Neuronal stem cell (in vitro differentiated cells): ENCODE measurements at regions not wholly inside any gene's neighbourhood (a gene's known extent, or its start where the extent isn't known, plus 50 kb on each side); places are given as distances from the start of the nearest gene placed in this dataset.

Experiments
- DNase-seq: peaks from one replicate; pipeline ENCODE4 v3.0.0-alpha.2; 2013; ENCODE audit warnings: low spot score
- H2AFZ ChIP-seq: one replicate; pipeline ENCODE4 v1.6.1; 2013; ENCODE audit warnings: mild to moderate bottlenecking, low read length, inconsistent platforms
- H2AK5ac ChIP-seq: 2 replicates; pipeline ENCODE4 v1.6.1; 2013; ENCODE audit warnings: low read depth, mild to moderate bottlenecking, inconsistent platforms, low read length, moderate library complexity, mixed read lengths
- H2BK120ac ChIP-seq: 2 replicates; pipeline ENCODE4 v1.6.1; 2013; ENCODE audit warnings: low read depth, mild to moderate bottlenecking, inconsistent platforms, low read length, moderate library complexity, mixed read lengths
- H2BK12ac ChIP-seq: one replicate; pipeline ENCODE4 v1.6.1; 2013; ENCODE audit warnings: low read length, inconsistent platforms
- H2BK15ac ChIP-seq: 2 replicates; pipeline ENCODE4 v1.6.1; 2013; ENCODE audit warnings: mild to moderate bottlenecking, low read length, inconsistent platforms, mixed read lengths
- H2BK5ac ChIP-seq: one replicate; pipeline ENCODE4 v1.6.1; 2013; ENCODE audit warnings: inconsistent platforms, mild to moderate bottlenecking, low read length, moderate library complexity
- H3K14ac ChIP-seq: one replicate; pipeline ENCODE4 v1.6.1; 2013; ENCODE audit warnings: low read length, inconsistent platforms
- H3K18ac ChIP-seq: 2 replicates; pipeline ENCODE4 v1.6.1; 2013; ENCODE audit warnings: low read length, inconsistent platforms
- H3K23ac ChIP-seq: 2 replicates; pipeline ENCODE4 v1.6.1; 2013; ENCODE audit warnings: low read depth, mild to moderate bottlenecking, mixed read lengths, low read length, inconsistent platforms; ENCODE audit not compliant: poor library complexity
- H3K27ac ChIP-seq: replicated peaks from 3 replicates; pipeline ENCODE4 v1.5.1; 2013; ENCODE audit warnings: low read length, inconsistent platforms
- H3K27me3 ChIP-seq, 3 experiments: 2 replicates each; pipeline ENCODE4 v1.6.1; 2013; ENCODE audit warnings: low read length in 3 of 3, mild to moderate bottlenecking in 2 of 3, inconsistent platforms in 1 of 3, low read depth in 1 of 3, mixed read lengths in 1 of 3, moderate library complexity in 1 of 3; ENCODE audit not compliant: control insufficient read depth in 3 of 3, insufficient read depth in 3 of 3
- H3K36me3 ChIP-seq, 2 donors: replicated peaks in 1 of 2; 2 replicates each; pipeline ENCODE4 v1.6.1; 2013; ENCODE audit warnings: low read length in 2 of 2; ENCODE audit not compliant: control insufficient read depth in 2 of 2, insufficient read depth in 2 of 2
- H3K4ac ChIP-seq: 2 replicates; pipeline ENCODE4 v1.6.1; 2013; ENCODE audit warnings: inconsistent platforms, mild to moderate bottlenecking, low read length, moderate library complexity
- H3K4me1 ChIP-seq, 2 donors: 1 replicate in 1 of 2; 2 replicates in 1 of 2; pipeline ENCODE4 v1.6.1; 2013; ENCODE audit warnings: low read length in 2 of 2, low read depth in 1 of 2; ENCODE audit not compliant: control insufficient read depth in 2 of 2, insufficient read depth in 1 of 2
- H3K4me2 ChIP-seq: one replicate; pipeline ENCODE4 v1.6.1; 2013; ENCODE audit warnings: mild to moderate bottlenecking, low read length, inconsistent platforms; ENCODE audit not compliant: insufficient read depth, poor library complexity, severe bottlenecking
- H3K4me3 ChIP-seq, 2 donors: 2 replicates each; pipeline ENCODE4 v1.5.1; 2013; ENCODE audit warnings: low read length in 2 of 2, mild to moderate bottlenecking in 2 of 2, inconsistent platforms in 1 of 2, moderate library complexity in 1 of 2
- H3K79me1 ChIP-seq: one replicate; pipeline ENCODE4 v1.6.1; 2013; ENCODE audit warnings: low read depth, mild to moderate bottlenecking, inconsistent platforms, low read length, moderate library complexity
- H3K9ac ChIP-seq: one replicate; pipeline ENCODE4 v1.6.1; 2013; ENCODE audit warnings: mild to moderate bottlenecking, low read depth, low read length, inconsistent platforms; ENCODE audit not compliant: poor library complexity
- H3K9me3 ChIP-seq, 2 donors: replicated peaks in 1 of 2; 2 replicates each; pipeline versions ENCODE3 to v1.6.1; 2013; ENCODE audit warnings: low read length in 2 of 2, mild to moderate bottlenecking in 2 of 2, inconsistent platforms in 1 of 2, low read depth in 1 of 2, mixed read lengths in 1 of 2, moderate library complexity in 1 of 2; ENCODE audit not compliant: control insufficient read depth in 2 of 2, insufficient read depth in 1 of 2
- H4K8ac ChIP-seq: one replicate; pipeline ENCODE4 v1.6.1; 2013; ENCODE audit warnings: low read depth, mild to moderate bottlenecking, inconsistent platforms, low read length, moderate library complexity
- H4K91ac ChIP-seq: one replicate; pipeline ENCODE4 v1.6.1; 2013; ENCODE audit warnings: low read length, low read depth, mild to moderate bottlenecking, inconsistent platforms; ENCODE audit not compliant: poor library complexity
- WGBS, 2 donors: extraction: QIAGEN DNeasy Blood & Tissue Kit; methylation state at CpG; one replicate each; pipeline ENCODE4 v1.1.7; 2013; ENCODE audit warnings: missing lambda C conversion rate in 2 of 2, mixed read lengths in 1 of 2; ENCODE audit not compliant: insufficient read length in 2 of 2, insufficient replicate concordance in 1 of 2; ENCODE audit errors: extremely low coverage in 2 of 2; 5-methylcytosine and 5-hydroxymethylcytosine counted together

DNA sequence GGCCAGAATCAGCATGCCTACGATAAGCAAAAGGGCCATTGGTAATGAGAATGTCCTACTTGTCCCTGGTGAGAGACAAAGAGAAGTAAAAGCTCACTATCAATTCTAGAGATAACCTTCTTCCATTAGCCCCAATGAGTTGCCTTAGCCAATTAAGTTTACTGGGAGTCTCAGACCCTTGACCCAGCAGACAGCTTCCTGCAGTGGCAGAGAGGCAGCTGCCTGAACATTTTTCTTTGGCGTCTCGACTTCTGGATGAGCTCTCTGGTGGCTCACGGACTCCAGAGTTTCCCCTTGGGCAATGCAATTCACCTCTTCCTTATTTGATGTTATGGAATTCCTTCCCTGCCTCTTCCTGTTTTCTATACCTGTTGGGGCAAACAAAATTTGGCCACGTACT lies 1034.4 kb downstream of the NAALADL2 start:
- Histone ChIP-seq H4K91ac (no peak overlapping the region), H2BK5ac (no peak overlapping the region), H3K4ac (no peak overlapping the region), H3K9me3 (peaks cover 0 to 7% of the 10 kb centered on the region in 2 donors), H3K4me1 (no peaks in the 10 kb centered on the region), H3K18ac (no peak overlapping the region), H3K14ac (no peak overlapping the region), H3K27ac (no peak overlapping the region), H2BK12ac (no peak overlapping the region), H3K23ac (no peak overlapping the region), H3K36me3 (no peaks in the 10 kb centered on the region), H3K27me3 (no peaks in the 10 kb centered on the region), H2AK5ac (no peak overlapping the region), H2AFZ (no peak overlapping the region), H2BK120ac (no peak overlapping the region), H3K4me3 (no peak overlapping the region), H4K8ac (no peak overlapping the region), H3K9ac (no peak overlapping the region), H3K79me1 (no peaks in the 10 kb centered on the region), H2BK15ac (no peak overlapping the region), H3K4me2 (no peak overlapping the region)
- WGBS, 2 donors: no CpG with 5 or more reads among the region's 5 CpGs
- DNase-seq: no peak

DNA sequence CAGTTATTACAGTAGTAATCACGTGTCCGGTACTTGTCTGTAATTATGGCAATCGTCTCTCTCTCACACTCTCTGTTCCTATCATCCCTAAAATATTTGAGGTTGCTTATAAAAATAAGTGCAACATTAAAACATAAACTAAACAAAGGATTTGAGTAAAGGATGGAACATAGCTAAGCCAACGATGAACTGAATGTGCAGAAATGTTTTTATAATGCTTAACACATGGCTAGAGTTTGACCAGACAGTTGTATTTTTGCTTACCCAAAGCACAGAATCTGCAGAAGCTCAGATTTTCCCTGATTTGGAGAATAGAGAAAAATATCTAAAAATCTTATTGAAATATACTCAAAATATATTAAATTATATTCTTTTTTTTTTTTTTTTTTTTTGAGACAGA lies 1030.9 kb downstream of the NAALADL2 start:
- Histone ChIP-seq H2BK120ac (no peak overlapping the region), H3K23ac (no peak overlapping the region), H2BK5ac (no peak overlapping the region), H3K14ac (no peak overlapping the region), H2BK15ac (no peak overlapping the region), H3K9me3 (no peaks in the 10 kb centered on the region), H3K4ac (no peak overlapping the region), H3K36me3 (no peaks in the 10 kb centered on the region), H3K27ac (no peak overlapping the region), H4K8ac (no peak overlapping the region), H2AK5ac (no peak overlapping the region), H4K91ac (no peak overlapping the region), H2BK12ac (no peak overlapping the region), H3K4me1 (peaks cover 0 to 1% of the 10 kb centered on the region in 2 donors), H3K9ac (no peak overlapping the region), H3K4me2 (no peak overlapping the region), H3K79me1 (no peaks in the 10 kb centered on the region), H2AFZ (no peak overlapping the region), H3K18ac (no peak overlapping the region), H3K27me3 (no peaks in the 10 kb centered on the region), H3K4me3 (no peak overlapping the region)
- DNase-seq: no peak
- no CpG with 5 or more reads among the region's 4 CpGs for WGBS, 2 donors

DNA sequence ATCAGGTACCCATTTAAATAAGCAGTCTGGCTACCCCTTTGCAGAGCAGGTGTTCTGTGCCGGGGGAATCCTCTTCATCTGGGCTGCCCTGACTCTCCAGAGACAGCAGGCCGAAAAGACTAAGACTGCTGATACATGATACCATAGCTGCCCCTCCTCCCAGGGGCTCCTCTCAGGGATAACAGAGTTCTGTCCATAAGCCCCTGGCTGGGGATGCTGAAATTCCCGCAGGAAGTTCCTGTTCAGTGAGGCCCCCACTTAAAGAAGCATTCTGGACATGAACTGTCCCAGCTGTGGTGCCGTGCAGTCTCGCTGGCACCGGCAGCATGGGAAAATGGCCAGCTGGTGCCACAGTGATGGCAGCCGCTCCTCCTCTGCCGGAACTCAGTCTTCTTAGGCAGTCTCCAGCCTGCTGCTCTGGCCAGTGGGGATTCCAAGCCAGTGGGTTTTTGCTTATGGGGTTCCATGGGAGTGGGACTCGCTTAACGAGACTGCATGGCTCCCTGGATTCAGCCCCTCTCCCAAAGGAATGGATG lies 1026.2 kb downstream of the NAALADL2 start:
- H2AK5ac ChIP-seq: no peak overlapping the region
- no peaks in the 10 kb centered on the region for H3K9me3 ChIP-seq
- no peak overlapping the region for H3K4ac ChIP-seq
- no peaks in the 10 kb centered on the region for H3K36me3 ChIP-seq
- H2BK15ac ChIP-seq: no peak overlapping the region
- no peak for DNase-seq
- H4K91ac ChIP-seq: no peak overlapping the region
- H2BK12ac ChIP-seq: no peak overlapping the region
- H3K23ac ChIP-seq: no peak overlapping the region
- H3K18ac ChIP-seq: no peak overlapping the region
- H3K4me2 ChIP-seq: no peak overlapping the region
- no peaks in the 10 kb centered on the region for H3K79me1 ChIP-seq
- no peak overlapping the region for H3K4me3 ChIP-seq
- no peak overlapping the region for H4K8ac ChIP-seq
- no peak overlapping the region for H2BK5ac ChIP-seq
- H2BK120ac ChIP-seq: no peak overlapping the region
- peak overlapping the region; percentile 16 for H2AFZ ChIP-seq
- WGBS, 2 donors: no CpG with 5 or more reads among the region's 10 CpGs
- H3K27me3 ChIP-seq: no peaks in the 10 kb centered on the region
- no peak overlapping the region for H3K14ac ChIP-seq
- no peak overlapping the region for H3K27ac ChIP-seq
- H3K9ac ChIP-seq: no peak overlapping the region
- peaks cover 0 to 1% of the 10 kb centered on the region in 2 donors for H3K4me1 ChIP-seq

DNA sequence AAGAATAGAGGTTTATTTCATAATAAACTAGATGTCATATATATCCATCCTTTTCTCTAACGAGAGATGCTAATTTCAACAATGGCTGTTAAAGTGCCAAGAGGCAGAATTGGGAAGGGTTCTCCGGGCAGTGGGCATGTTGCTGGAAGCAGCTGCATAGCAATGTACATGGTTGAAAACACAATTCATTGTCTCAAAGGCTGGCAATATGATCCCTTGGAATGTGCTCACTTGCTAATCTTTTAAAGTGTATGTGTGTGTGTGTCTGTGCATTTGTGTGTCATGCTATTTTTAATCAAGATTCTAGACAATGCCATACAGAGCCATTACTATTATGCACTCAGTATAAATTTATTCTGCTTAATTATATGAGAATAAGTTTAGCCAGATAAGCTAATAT lies 1020.3 kb downstream of the NAALADL2 start:
- no CpG with 5 or more reads among the region's 2 CpGs for WGBS, 2 donors
- H3K9me3 ChIP-seq: no peaks in the 10 kb centered on the region

More for the DNA sequence above, 1020.3 kb downstream of the NAALADL2 start:
- DNase-seq: no peak
- Histone ChIP-seq H4K91ac (no peak overlapping the region), H2BK15ac (no peak overlapping the region), H3K27ac (no peak overlapping the region), H4K8ac (no peak overlapping the region), H2BK5ac (no peak overlapping the region), H2AK5ac (no peak overlapping the region), H3K9ac (no peak overlapping the region), H2BK12ac (no peak overlapping the region), H3K18ac (no peak overlapping the region), H2AFZ (peak overlapping the region; percentile 4), H3K4me2 (no peak overlapping the region), H3K36me3 (no peaks in the 10 kb centered on the region), H3K27me3 (no peaks in the 10 kb centered on the region), H3K79me1 (no peaks in the 10 kb centered on the region), H3K4ac (no peak overlapping the region), H2BK120ac (no peak overlapping the region), H3K23ac (no peak overlapping the region), H3K14ac (no peak overlapping the region), H3K4me1 (peaks cover 0 to 2% of the 10 kb centered on the region in 2 donors), H3K4me3 (no peak overlapping the region)
